ENCODE measurements at regions not wholly inside any gene's neighbourhood (a gene's known extent, or its start where the extent isn't known, plus 50 kb on each side); places are given as distances from the start of the nearest gene placed in this dataset.
A peak's percentile ranks its signal among the peaks of the same experiment; 100 is the strongest.

GRCh38 chr10:91162495-91163268 lies 57.8 kb upstream of the PCGF5 start:
- intact Hi-C loops (cut with DNase I): loop anchor here (2.0 to 5.0 kb wide), 3 partner anchors 58 to 90 kb away; partner anchors contain the start of gene PCGF5

GRCh38 chr10:91163269-91163868 lies 57.1 kb upstream of the PCGF5 start:
- intact Hi-C loops (cut with DNase I): loop anchor here (2.0 to 5.0 kb wide), 3 partner anchors 57 to 89 kb away; partner anchors contain the start of gene PCGF5
- DNase-seq (ENCODE audit: low spot score): peak; percentile 83

More at GRCh38 chr10:91162495-91163268, 57.8 kb upstream of the PCGF5 start:
- peak; percentile 90 for DNase-seq (ENCODE audit: low spot score)

- DNase-seq (ENCODE audit: low spot score): peak; percentile 79
- intact Hi-C loops (cut with DNase I): loop anchor here (2.0 to 5.0 kb wide), 3 partner anchors 57 to 88 kb away; partner anchors contain the start of gene PCGF5
These were observed 56.5 kb upstream of the PCGF5 start for GRCh38 chr10:91163869-91164474.

- intact Hi-C loops (cut with DNase I): loop anchor here (5.0 kb wide), 2 partner anchors 72 to 88 kb away; no protein-coding TSS in a partner anchor
- DNase-seq (ENCODE audit: low spot score): no peak
These were observed 55.9 kb upstream of the PCGF5 start for GRCh38 chr10:91164520-91165065.

- intact Hi-C loops (cut with DNase I): no loop called here
- DNase-seq (ENCODE audit: low spot score): no peak
These were observed 53.1 kb upstream of the PCGF5 start for GRCh38 chr10:91167406-91167805.

GRCh38 chr10:91170418-91170817 lies 50.0 kb upstream of the PCGF5 start:
- DNase-seq (ENCODE audit: low spot score): no peak
- intact Hi-C loops (cut with DNase I): no loop called here

Measured in cardiac septum (tissue), 1 donor.